Mucosa of descending colon (tissue), 3 donors: ENCODE measurements at regions not wholly inside any gene's neighbourhood (a gene's known extent, or its start where the extent isn't known, plus 50 kb on each side); places are given as distances from the start of the nearest gene placed in this dataset.

ENCODE experiments used
- ATAC-seq: fragments of 200-7000 bp; cut with Tn5 transposase; one replicate; pipeline ENCODE4 v1.9.1; 2020; ENCODE audit warnings: mild to moderate bottlenecking, moderate library complexity
- DNase-seq, 3 donors: peaks; one replicate each; pipeline ENCODE4 v3.0.0-alpha.2; 2020
- H3K36me3 ChIP-seq: fragments of 200-600 bp; one replicate; pipeline ENCODE4 v1.8.0; 2021; ENCODE audit warnings: low read depth, mild to moderate bottlenecking
- H3K4me1 ChIP-seq: fragments of 200-600 bp; one replicate; pipeline ENCODE4 v1.8.0; 2021; ENCODE audit warnings: low read depth, mild to moderate bottlenecking
- H3K4me3 ChIP-seq: fragments of 200-600 bp; one replicate; pipeline ENCODE4 v1.8.0; 2021; ENCODE audit warnings: mild to moderate bottlenecking
- H3K9me3 ChIP-seq: fragments of 200-600 bp; one replicate; pipeline ENCODE4 v1.8.0; 2021; ENCODE audit warnings: mild to moderate bottlenecking
- CTCF ChIP-seq: fragments of 200-600 bp; IDR thresholded peaks from one replicate; pipeline ENCODE4 v1.8.0; 2022; ENCODE audit warnings: antibody characterized with exemption, mild to moderate bottlenecking
- intact Hi-C, 2 donors: fragments of 100-400 bp; cut with DNase I in 1 of 2; cut with micrococcal nuclease in 1 of 2; formaldehyde crosslinking; loops; one replicate each; pipeline versions ENCODE4 v1.11.0 to v1.11.1; 2022; cut with DNase I, micrococcal nuclease
- donor health status: DM: no; HTN: no; CAD: no; lungs with moderate emphysema.
- donor health status: DM: no; HTN: no; CAD: no.
- donor health status: DM: no; HTN: yes; CAD: no.

GRCh38 chr12:103043531-103044486 is 86.3 kb downstream of the ASCL1 start:
- H3K9me3 ChIP-seq = no peaks in the 10 kb centered on the region
- H3K36me3 ChIP-seq = no peaks in the 10 kb centered on the region
- no peaks in the 10 kb centered on the region for H3K4me1 ChIP-seq
- no peak for DNase-seq
- no peak for ATAC-seq
- intact Hi-C loops = no loop called here
- no peak overlapping the region for H3K4me3 ChIP-seq
- no peak for TF ChIP-seq CTCF

- ATAC-seq = no peak
- no peak overlapping the region for H3K4me3 ChIP-seq
- no peaks in the 10 kb centered on the region for H3K9me3 ChIP-seq
- TF ChIP-seq CTCF = no peak
- DNase-seq = no peak
- H3K36me3 ChIP-seq = no peaks in the 10 kb centered on the region
- intact Hi-C loops = no loop called here
- H3K4me1 ChIP-seq = no peaks in the 10 kb centered on the region
Observed at GRCh38 chr12:103046154-103046553, 88.7 kb downstream of the ASCL1 start.

GRCh38 chr12:103050273-103050672 is 92.8 kb downstream of the ASCL1 start:
- ATAC-seq (no peak), DNase-seq (no peak)
- intact Hi-C loops = no loop called here
- no peaks in the 10 kb centered on the region for H3K4me1 ChIP-seq
- TF ChIP-seq CTCF = no peak
- no peaks in the 10 kb centered on the region for H3K36me3 ChIP-seq
- no peak overlapping the region for H3K4me3 ChIP-seq
- no peaks in the 10 kb centered on the region for H3K9me3 ChIP-seq

- Histone ChIP-seq H3K9me3 (no peaks in the 10 kb centered on the region), H3K36me3 (no peaks in the 10 kb centered on the region), H3K4me1 (no peaks in the 10 kb centered on the region), H3K4me3 (no peak overlapping the region)
- ATAC-seq (no peak), DNase-seq (no peak)
- TF ChIP-seq CTCF = no peak
- intact Hi-C loops = no loop called here
Observed at GRCh38 chr12:103053089-103053488, 95.6 kb downstream of the ASCL1 start.

- intact Hi-C loops = no loop called here
- H3K9me3 ChIP-seq = peaks cover 3% of the 10 kb centered on the region
- H3K36me3 ChIP-seq = no peaks in the 10 kb centered on the region
- no peaks in the 10 kb centered on the region for H3K4me1 ChIP-seq
- ATAC-seq (no peak), DNase-seq (no peak)
- no peak for TF ChIP-seq CTCF
- no peak overlapping the region for H3K4me3 ChIP-seq
Observed at GRCh38 chr12:103073630-103074029, 116.2 kb downstream of the ASCL1 start.
